HEK293 (cell line): ENCODE measurements at regions not wholly inside any gene's neighbourhood (a gene's known extent, or its start where the extent isn't known, plus 50 kb on each side); places are given as distances from the start of the nearest gene placed in this dataset.

Source experiments
- CTCF ChIA-PET: fragments of 350-600 bp; formaldehyde crosslinking; extraction: SDS; loops from one replicate; lab custom pipeline; 2021; ENCODE audit warnings: antibody characterized with exemption; lab: Yijun Ruan, JAX
- POLR2A ChIA-PET: fragments of 300-600 bp; formaldehyde crosslinking; extraction: SDS; loops from one replicate; lab custom pipeline; 2020; ENCODE audit warnings: antibody characterized with exemption, inconsistent platforms; lab: Yijun Ruan, JAX
- H3K27ac ChIP-seq: fragments of 200-500 bp; sonication (Bioruptor generic); 2 replicates; pipeline ENCODE4 v1.5.1; 2014; ENCODE audit warnings: low read depth, low read length, control low read depth, inconsistent platforms; ENCODE audit errors: extremely low read depth
- H3K36me3 ChIP-seq, 2 experiments: fragments of 200-500 bp in 1 of 2; sonication (Bioruptor generic) in 1 of 2; 1 replicate in 1 of 2; 2 replicates in 1 of 2; pipeline ENCODE4 v1.5.1; 2014 to 2017; ENCODE audit warnings: inconsistent platforms in 2 of 2, low read length in 2 of 2; ENCODE audit not compliant: control insufficient read depth in 2 of 2, insufficient read depth in 1 of 2
- H3K4me1 ChIP-seq: fragments of 200-500 bp; sonication (Bioruptor generic); 2 replicates; pipeline ENCODE4 v1.5.1; 2014; ENCODE audit warnings: mild to moderate bottlenecking, low read length, inconsistent platforms; ENCODE audit not compliant: control insufficient read depth, insufficient read depth
- H3K4me3 ChIP-seq: 2 replicates; pipeline ENCODE4 v1.5.1; 2011; ENCODE audit warnings: low read depth, mild to moderate bottlenecking, control low read depth, low read length, moderate library complexity
- H3K9me3 ChIP-seq: fragments of 200-500 bp; sonication (Bioruptor generic); 2 replicates; pipeline ENCODE4 v1.5.1; 2014; ENCODE audit warnings: low read depth, low read length, inconsistent platforms; ENCODE audit not compliant: control insufficient read depth, insufficient read depth
- BCL11A ChIP-seq: fragments of 450-650 bp; formaldehyde crosslinking; IDR thresholded peaks from 2 replicates; pipeline ENCODE4 v1.5.1; 2016; ENCODE audit warnings: low read depth, missing biosample characterization, missing genetic modification characterization
- BCL11B ChIP-seq: fragments of 450-650 bp; formaldehyde crosslinking; IDR thresholded peaks from 2 replicates; pipeline ENCODE4 v1.5.1; 2016; ENCODE audit warnings: low read depth, missing biosample characterization, missing genetic modification characterization
- KLF16 ChIP-seq: fragments of 450-650 bp; formaldehyde crosslinking; IDR thresholded peaks from 2 replicates; pipeline ENCODE4 v1.5.1; 2017; ENCODE audit warnings: missing biosample characterization, missing genetic modification characterization
- KLF7 ChIP-seq: fragments of 450-650 bp; formaldehyde crosslinking; IDR thresholded peaks from 2 replicates; pipeline ENCODE4 v1.5.1; 2016; ENCODE audit warnings: missing biosample characterization, missing genetic modification characterization, borderline replicate concordance
- KLF8 ChIP-seq: fragments of 450-650 bp; formaldehyde crosslinking; IDR thresholded peaks from 2 replicates; pipeline ENCODE4 v1.5.1; 2016; ENCODE audit warnings: missing biosample characterization, missing genetic modification characterization
- RBAK ChIP-seq: fragments of 450-650 bp; formaldehyde crosslinking; IDR thresholded peaks from 2 replicates; pipeline ENCODE4 v1.5.1; 2016; ENCODE audit warnings: missing biosample characterization, missing genetic modification characterization
- WT1 ChIP-seq: fragments of 450-650 bp; formaldehyde crosslinking; IDR thresholded peaks from 2 replicates; pipeline ENCODE4 v1.5.1; 2016; ENCODE audit warnings: missing biosample characterization, missing genetic modification characterization
- ZNF10 ChIP-seq: fragments of 450-650 bp; formaldehyde crosslinking; IDR thresholded peaks from 2 replicates; pipeline ENCODE4 v1.5.1; 2017; ENCODE audit warnings: missing biosample characterization, missing genetic modification characterization
- ZNF133 ChIP-seq: fragments of 450-650 bp; formaldehyde crosslinking; IDR thresholded peaks from 2 replicates; pipeline ENCODE4 v1.5.1; 2016; ENCODE audit warnings: missing biosample characterization, missing genetic modification characterization
- ZNF214 ChIP-seq: fragments of 450-650 bp; formaldehyde crosslinking; IDR thresholded peaks from 2 replicates; pipeline ENCODE4 v1.5.1; 2017; ENCODE audit warnings: missing biosample characterization, mild to moderate bottlenecking, missing genetic modification characterization, borderline replicate concordance
- ZNF248 ChIP-seq: fragments of 450-650 bp; formaldehyde crosslinking; IDR thresholded peaks from 2 replicates; pipeline ENCODE4 v1.5.1; 2017; ENCODE audit warnings: missing biosample characterization, missing genetic modification characterization
- ZNF350 ChIP-seq: fragments of 450-650 bp; formaldehyde crosslinking; IDR thresholded peaks from 2 replicates; pipeline ENCODE4 v1.5.0; 2017; ENCODE audit warnings: missing biosample characterization, mild to moderate bottlenecking, missing genetic modification characterization
- ZNF416 ChIP-seq: fragments of 450-650 bp; formaldehyde crosslinking; IDR thresholded peaks from 2 replicates; pipeline ENCODE4 v1.5.1; 2016; ENCODE audit warnings: missing biosample characterization, missing genetic modification characterization
- ZNF549 ChIP-seq: fragments of 450-650 bp; IDR thresholded peaks from 2 replicates; pipeline ENCODE4 v1.5.1; 2018; ENCODE audit warnings: missing biosample characterization, missing genetic modification characterization, mild to moderate bottlenecking, inconsistent platforms, moderate library complexity
- ZNF571 ChIP-seq: fragments of 450-650 bp; formaldehyde crosslinking; IDR thresholded peaks from 2 replicates; pipeline ENCODE4 v1.5.0; 2017; ENCODE audit warnings: missing biosample characterization, missing genetic modification characterization
- ZNF585B ChIP-seq: fragments of 450-650 bp; formaldehyde crosslinking; IDR thresholded peaks from 2 replicates; pipeline ENCODE4 v1.5.1; 2016; ENCODE audit warnings: missing biosample characterization, missing genetic modification characterization
- ZNF623 ChIP-seq: fragments of 450-650 bp; formaldehyde crosslinking; IDR thresholded peaks from 2 replicates; pipeline ENCODE4 v1.5.1; 2016; ENCODE audit warnings: missing biosample characterization, missing genetic modification characterization
- ZNF654 ChIP-seq: fragments of 450-650 bp; formaldehyde crosslinking; IDR thresholded peaks from 2 replicates; pipeline ENCODE4 v1.5.1; 2016; ENCODE audit warnings: low read depth, missing biosample characterization, missing genetic modification characterization
- ZNF707 ChIP-seq: fragments of 450-650 bp; formaldehyde crosslinking; IDR thresholded peaks from 2 replicates; pipeline ENCODE4 v1.5.1; 2016; ENCODE audit warnings: missing biosample characterization, missing genetic modification characterization
- ZNF777 ChIP-seq: fragments of 450-650 bp; formaldehyde crosslinking; IDR thresholded peaks from 2 replicates; pipeline ENCODE4 v1.5.1; 2017; ENCODE audit warnings: missing biosample characterization, missing genetic modification characterization, borderline replicate concordance
- ZSCAN23 ChIP-seq: fragments of 450-650 bp; formaldehyde crosslinking; IDR thresholded peaks from 2 replicates; pipeline ENCODE4 v1.5.1; 2016; ENCODE audit warnings: missing biosample characterization, missing genetic modification characterization
- TF ChIP-seq, protein P1 (sequence below): fragments of 450-650 bp; formaldehyde crosslinking; IDR thresholded peaks from 2 replicates; pipeline ENCODE4 v1.5.1; 2016; ENCODE audit warnings: missing biosample characterization, missing genetic modification characterization
- TF ChIP-seq, protein P2 (sequence below): fragments of 450-650 bp; formaldehyde crosslinking; IDR thresholded peaks from 2 replicates; pipeline ENCODE4 v1.5.1; 2017; ENCODE audit warnings: missing biosample characterization, missing genetic modification characterization

DNA sequence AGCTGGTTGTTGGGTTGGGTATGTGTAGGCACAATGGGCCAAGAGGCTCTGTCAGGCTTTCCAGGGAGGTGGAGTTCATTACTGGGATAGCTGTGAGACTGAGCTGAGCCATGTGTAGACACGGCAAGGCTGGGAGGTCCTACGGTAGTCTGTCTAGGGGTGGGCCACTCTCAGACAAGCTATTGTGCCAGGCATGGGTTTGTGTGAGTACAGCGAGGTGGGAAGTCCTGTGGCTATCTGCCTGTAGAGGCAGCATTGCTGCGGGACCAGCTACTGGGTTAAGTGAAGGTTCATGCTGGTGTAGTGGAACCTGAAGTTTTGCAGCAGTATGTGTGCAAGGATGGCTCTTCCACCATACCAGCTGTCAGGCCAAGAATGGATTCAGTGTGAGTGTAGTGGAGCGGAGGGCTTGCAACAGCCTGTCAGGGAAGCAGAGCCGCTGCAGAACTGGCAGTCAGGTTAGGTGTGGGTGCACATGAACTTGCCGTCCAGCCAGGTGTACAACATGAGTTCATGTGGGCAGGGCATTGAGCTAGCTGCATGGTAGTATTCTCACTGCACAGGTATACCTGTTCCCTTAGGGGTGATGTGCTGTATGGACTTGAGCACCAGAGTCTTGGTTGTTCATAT lies 78.0 kb upstream of the CENPW start (continued):
- TF ChIP-seq, protein P1, sequence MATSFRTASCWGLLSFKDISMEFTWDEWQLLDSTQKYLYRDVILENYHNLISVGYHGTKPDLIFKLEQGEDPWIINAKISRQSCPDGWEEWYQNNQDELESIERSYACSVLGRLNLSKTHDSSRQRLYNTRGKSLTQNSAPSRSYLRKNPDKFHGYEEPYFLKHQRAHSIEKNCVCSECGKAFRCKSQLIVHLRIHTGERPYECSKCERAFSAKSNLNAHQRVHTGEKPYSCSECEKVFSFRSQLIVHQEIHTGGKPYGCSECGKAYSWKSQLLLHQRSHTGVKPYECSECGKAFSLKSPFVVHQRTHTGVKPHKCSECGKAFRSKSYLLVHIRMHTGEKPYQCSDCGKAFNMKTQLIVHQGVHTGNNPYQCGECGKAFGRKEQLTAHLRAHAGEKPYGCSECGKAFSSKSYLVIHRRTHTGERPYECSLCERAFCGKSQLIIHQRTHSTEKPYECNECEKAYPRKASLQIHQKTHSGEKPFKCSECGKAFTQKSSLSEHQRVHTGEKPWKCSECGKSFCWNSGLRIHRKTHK (tag by site-specific recombination) = no peak
- TF ChIP-seq WT1 (tag by site-specific recombination) (no peak), ZNF707 (no peak), ZNF585B (tag by site-specific recombination) (no peak), ZNF623 (tag by site-specific recombination) (no peak), BCL11A (tag by site-specific recombination) (no peak), ZNF133 (tag by site-specific recombination) (no peak)
- TF ChIP-seq, all 188 proteins: peak for 0

DNA sequence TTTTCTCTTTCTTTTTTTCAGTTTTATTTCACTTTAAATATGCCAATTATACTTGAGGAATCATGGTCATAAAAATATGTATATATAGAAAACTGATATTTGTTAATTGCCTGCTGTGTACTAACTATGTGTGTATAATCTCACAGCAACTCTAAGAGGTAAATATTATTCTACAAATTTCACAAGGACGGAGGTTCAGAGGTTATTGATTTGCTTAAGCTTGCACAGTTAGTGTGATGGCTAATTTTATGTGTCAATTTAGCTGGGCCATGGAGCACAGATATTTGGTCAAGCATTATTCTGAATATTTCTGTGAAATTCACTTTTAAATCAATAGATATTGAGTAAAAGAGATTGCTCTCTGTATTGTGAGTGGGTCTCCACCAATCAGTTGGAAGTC lies 75.7 kb upstream of the CENPW start:
- no peak overlapping the region for H3K27ac ChIP-seq
- TF ChIP-seq KLF8 (tag by site-specific recombination) (no peak), BCL11B (tag by site-specific recombination) (no peak)
- TF ChIP-seq, all 188 proteins: peak for 0
- ChIA-PET POLR2A (no interaction called here), CTCF (no interaction called here)
- Histone ChIP-seq H3K9me3 (no peaks in the 10 kb centered on the region), H3K4me1 (peaks cover 13% of the 10 kb centered on the region), H3K36me3 (no peaks in the 10 kb centered on the region), H3K4me3 (no peak overlapping the region)

DNA sequence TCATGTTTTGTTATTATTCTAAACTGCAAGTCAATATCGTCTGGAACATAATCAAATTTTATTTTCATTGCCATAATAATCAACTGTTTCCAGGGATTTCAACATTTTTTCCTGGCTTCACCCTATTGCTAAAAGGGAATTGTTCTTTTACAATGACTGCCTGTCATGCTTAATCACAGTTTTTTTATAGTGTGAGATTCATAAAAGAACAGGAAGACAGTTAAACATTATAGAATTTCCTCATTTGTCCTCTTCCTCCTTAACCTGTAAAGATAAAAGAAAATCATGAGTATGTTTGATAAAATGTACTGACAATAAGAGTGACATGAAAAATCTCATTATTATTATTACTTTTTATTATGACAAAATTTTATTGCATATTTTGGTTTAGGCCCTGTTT lies 73.3 kb upstream of the CENPW start:
- H3K36me3 ChIP-seq = no peaks in the 10 kb centered on the region
- CTCF ChIA-PET = interaction anchor here (0.6 to 1.0 kb wide), 2 partner anchors 156 to 838 kb away, joined by 3 to 4 read pairs; no protein-coding TSS in a partner anchor
- no peak for TF ChIP-seq KLF16
- no peak for TF ChIP-seq ZNF248 (tag by site-specific recombination)
- TF ChIP-seq, protein P2, sequence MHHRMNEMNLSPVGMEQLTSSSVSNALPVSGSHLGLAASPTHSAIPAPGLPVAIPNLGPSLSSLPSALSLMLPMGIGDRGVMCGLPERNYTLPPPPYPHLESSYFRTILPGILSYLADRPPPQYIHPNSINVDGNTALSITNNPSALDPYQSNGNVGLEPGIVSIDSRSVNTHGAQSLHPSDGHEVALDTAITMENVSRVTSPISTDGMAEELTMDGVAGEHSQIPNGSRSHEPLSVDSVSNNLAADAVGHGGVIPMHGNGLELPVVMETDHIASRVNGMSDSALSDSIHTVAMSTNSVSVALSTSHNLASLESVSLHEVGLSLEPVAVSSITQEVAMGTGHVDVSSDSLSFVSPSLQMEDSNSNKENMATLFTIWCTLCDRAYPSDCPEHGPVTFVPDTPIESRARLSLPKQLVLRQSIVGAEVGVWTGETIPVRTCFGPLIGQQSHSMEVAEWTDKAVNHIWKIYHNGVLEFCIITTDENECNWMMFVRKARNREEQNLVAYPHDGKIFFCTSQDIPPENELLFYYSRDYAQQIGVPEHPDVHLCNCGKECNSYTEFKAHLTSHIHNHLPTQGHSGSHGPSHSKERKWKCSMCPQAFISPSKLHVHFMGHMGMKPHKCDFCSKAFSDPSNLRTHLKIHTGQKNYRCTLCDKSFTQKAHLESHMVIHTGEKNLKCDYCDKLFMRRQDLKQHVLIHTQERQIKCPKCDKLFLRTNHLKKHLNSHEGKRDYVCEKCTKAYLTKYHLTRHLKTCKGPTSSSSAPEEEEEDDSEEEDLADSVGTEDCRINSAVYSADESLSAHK = no peak
- TF ChIP-seq ZNF350 (tag by site-specific recombination) = no peak
- TF ChIP-seq ZNF654 = no peak
- TF ChIP-seq ZNF571 (tag by site-specific recombination) = no peak
- TF ChIP-seq KLF7 (tag by site-specific recombination) = no peak
- no peak for TF ChIP-seq ZNF416 (tag by site-specific recombination)
- TF ChIP-seq BCL11B (tag by site-specific recombination) = no peak
- no peak for TF ChIP-seq ZNF585B (tag by site-specific recombination)
- TF ChIP-seq RBAK (tag by site-specific recombination) = no peak
- TF ChIP-seq ZNF214 (tag by site-specific recombination) = no peak
- no peak for TF ChIP-seq ZNF549 (tag by site-specific recombination)
- TF ChIP-seq ZNF10 = no peak
- no peak for TF ChIP-seq ZSCAN23
- TF ChIP-seq ZNF777 (tag by site-specific recombination) = no peak
- TF ChIP-seq, all 188 proteins: peak for 0

More for the DNA sequence above, 73.3 kb upstream of the CENPW start:
- H3K27ac ChIP-seq = no peak overlapping the region
- H3K9me3 ChIP-seq = no peaks in the 10 kb centered on the region
- peaks cover 13% of the 10 kb centered on the region for H3K4me1 ChIP-seq
- POLR2A ChIA-PET = no interaction called here
- no peak overlapping the region for H3K4me3 ChIP-seq
